OCI-LY1 (cell line): ENCODE measurements at regions not wholly inside any gene's neighbourhood (a gene's known extent, or its start where the extent isn't known, plus 50 kb on each side); places are given as distances from the start of the nearest gene placed in this dataset.

Experiments
- H2AFZ ChIP-seq: fragments of 200-600 bp; sonication (generic), shearing (Covaris generic); 2 replicates; pipeline ENCODE4 v1.6.0; 2014; ENCODE audit warnings: antibody characterized with exemption, mild to moderate bottlenecking, low read length
- H3F3A ChIP-seq: fragments of 200-600 bp; sonication (generic), shearing (Covaris generic); 2 replicates; pipeline ENCODE4 v1.6.0; 2014; ENCODE audit warnings: mild to moderate bottlenecking, antibody characterized with exemption, low read length, moderate library complexity; ENCODE audit not compliant: insufficient read depth
- H3K27ac ChIP-seq: fragments of 200-600 bp; sonication (generic); 2 replicates; pipeline ENCODE4 v1.5.1; 2014; ENCODE audit warnings: low read length, mixed run types, mild to moderate bottlenecking, low read depth; ENCODE audit not compliant: poor library complexity, severe bottlenecking
- H3K27me3 ChIP-seq: fragments of 200-600 bp; sonication (generic); 2 replicates; pipeline ENCODE4 v1.6.0; 2014; ENCODE audit warnings: antibody characterized with exemption, mild to moderate bottlenecking, low read length, moderate library complexity; ENCODE audit not compliant: insufficient read depth
- H3K36me3 ChIP-seq: fragments of 200-600 bp; sonication (generic); 2 replicates; pipeline ENCODE4 v1.6.1; 2014; ENCODE audit warnings: mild to moderate bottlenecking, antibody characterized with exemption, low read length, moderate library complexity, mixed read lengths; ENCODE audit not compliant: insufficient read depth
- H3K4me1 ChIP-seq: fragments of 200-600 bp; sonication (generic); 2 replicates; pipeline ENCODE4 v1.5.1; 2014; ENCODE audit warnings: mild to moderate bottlenecking, low read length, moderate library complexity; ENCODE audit not compliant: insufficient read depth, severe bottlenecking
- H3K4me2 ChIP-seq: fragments of 200-600 bp; sonication (generic), shearing (Covaris generic); 2 replicates; pipeline ENCODE4 v1.6.1; 2014; ENCODE audit warnings: low read length
- H3K4me3 ChIP-seq: fragments of 200-600 bp; sonication (generic); 2 replicates; pipeline ENCODE4 v1.5.1; 2014; ENCODE audit warnings: low read length, low read depth, mild to moderate bottlenecking, mixed read lengths; ENCODE audit not compliant: poor library complexity, severe bottlenecking
- H3K79me2 ChIP-seq: fragments of 200-600 bp; shearing (Covaris generic); 2 replicates; pipeline ENCODE4 v1.6.1; 2016; ENCODE audit warnings: mixed run types, low read length, mixed read lengths; ENCODE audit not compliant: insufficient read depth
- H3K9ac ChIP-seq: fragments of 200-600 bp; sonication (generic), shearing (Covaris generic); 2 replicates; pipeline ENCODE4 v1.6.1; 2014; ENCODE audit warnings: mild to moderate bottlenecking, low read length, mixed read lengths
- H3K9me2 ChIP-seq: fragments of 200-600 bp; sonication (generic), shearing (Covaris generic); 2 replicates; pipeline ENCODE4 v1.6.1; 2014; ENCODE audit warnings: low read depth, mild to moderate bottlenecking, low read length, mixed read lengths
- H3K9me3 ChIP-seq: fragments of 200-600 bp; shearing (Covaris generic); 2 replicates; pipeline ENCODE4 v1.6.1; 2014; ENCODE audit warnings: low read length, mixed read lengths
- H4K20me1 ChIP-seq: fragments of 200-600 bp; sonication (generic), shearing (Covaris generic); 2 replicates; pipeline ENCODE4 v1.6.0; 2016; ENCODE audit warnings: mild to moderate bottlenecking, low read length; ENCODE audit not compliant: insufficient read depth
- CTCF ChIP-seq: fragments of 200-600 bp; sonication (generic), shearing (Covaris generic); IDR thresholded peaks from 2 replicates; pipeline ENCODE4 v1.5.1; 2017; ENCODE audit warnings: mild to moderate bottlenecking, antibody characterized with exemption, low read length, moderate library complexity, mixed read lengths
- EZH2 ChIP-seq: fragments of 200-600 bp; sonication (generic), shearing (Covaris generic); IDR thresholded peaks from 2 replicates; pipeline ENCODE4 v1.8.0; 2017; ENCODE audit warnings: borderline replicate concordance, mixed run types, mild to moderate bottlenecking, antibody characterized with exemption, low read length, moderate library complexity, mixed read lengths

GRCh38 chr2:186429104-186429503, 57.0 kb upstream of the ZC3H15 start:
- no peak overlapping the region for H3K4me2 ChIP-seq
- H3K9ac ChIP-seq, result no peak overlapping the region
- H3K27ac ChIP-seq, result no peak overlapping the region
- TF ChIP-seq EZH2 (no peak), CTCF (no peak)
- peaks cover 60% of the 10 kb centered on the region for H3K4me1 ChIP-seq
- H3K9me2 ChIP-seq, result no peaks in the 10 kb centered on the region
- no peaks in the 10 kb centered on the region for H3K36me3 ChIP-seq
- H3K79me2 ChIP-seq, result no peaks in the 10 kb centered on the region
- H3K4me3 ChIP-seq, result no peak overlapping the region
- H4K20me1 ChIP-seq, result no peaks in the 10 kb centered on the region
- H3F3A ChIP-seq, result no peaks in the 10 kb centered on the region
- no peak overlapping the region for H2AFZ ChIP-seq
- H3K27me3 ChIP-seq, result no peaks in the 10 kb centered on the region
- no peaks in the 10 kb centered on the region for H3K9me3 ChIP-seq

GRCh38 chr2:186431306-186431705, 54.8 kb upstream of the ZC3H15 start:
- no peak overlapping the region for H2AFZ ChIP-seq
- no peak overlapping the region for H3K4me3 ChIP-seq
- H3F3A ChIP-seq, result no peaks in the 10 kb centered on the region
- no peaks in the 10 kb centered on the region for H3K9me2 ChIP-seq
- peaks cover 41% of the 10 kb centered on the region for H3K4me1 ChIP-seq
- H3K9ac ChIP-seq, result peak overlapping the region; percentile 32; the same call in 1 of the 2 replicates
- no peaks in the 10 kb centered on the region for H4K20me1 ChIP-seq
- H3K4me2 ChIP-seq, result peak overlapping the region; percentile 46; the same call in 1 of the 2 replicates
- no peaks in the 10 kb centered on the region for H3K79me2 ChIP-seq
- H3K27ac ChIP-seq, result peak overlapping the region; percentile 78
- H3K9me3 ChIP-seq, result no peaks in the 10 kb centered on the region
- peaks cover 10% of the 10 kb centered on the region; the same call in 1 of the 2 replicates for H3K36me3 ChIP-seq
- no peaks in the 10 kb centered on the region for H3K27me3 ChIP-seq
- TF ChIP-seq EZH2, result no peak
- TF ChIP-seq CTCF, result no peak

- H3K4me3 ChIP-seq, result no peak overlapping the region
- TF ChIP-seq EZH2, result no peak
- no peak for TF ChIP-seq CTCF
- no peak overlapping the region for H3K9ac ChIP-seq
- H3K36me3 ChIP-seq, result peaks cover 16% of the 10 kb centered on the region; the same call in 1 of the 2 replicates
- no peaks in the 10 kb centered on the region for H3K9me2 ChIP-seq
- no peaks in the 10 kb centered on the region for H3K79me2 ChIP-seq
- peaks cover 6% of the 10 kb centered on the region; the same call in 1 of the 2 replicates for H3K9me3 ChIP-seq
- H4K20me1 ChIP-seq, result no peaks in the 10 kb centered on the region
- H3K27ac ChIP-seq, result no peak overlapping the region
- peaks cover 25% of the 10 kb centered on the region for H3K4me1 ChIP-seq
- H3K4me2 ChIP-seq, result no peak overlapping the region
- H3F3A ChIP-seq, result no peaks in the 10 kb centered on the region
- H3K27me3 ChIP-seq, result no peaks in the 10 kb centered on the region
- H2AFZ ChIP-seq, result no peak overlapping the region
Measured at GRCh38 chr2:186433040-186433439, 53.0 kb upstream of the ZC3H15 start.
